Pancreas (tissue), 10 donors: ENCODE measurements at regions not wholly inside any gene's neighbourhood (a gene's known extent, or its start where the extent isn't known, plus 50 kb on each side); places are given as distances from the start of the nearest gene placed in this dataset.

Experiments used
- ATAC-seq, 4 donors: fragments of 200-7000 bp; cut with Tn5 transposase; one replicate each; pipeline versions ENCODE4 v1.8.0 to v1.9.1; 2020; ENCODE audit warnings: mild to moderate bottlenecking in 4 of 4, moderate library complexity in 4 of 4
- DNase-seq, 6 donors: peaks; one replicate each; pipeline ENCODE4 v3.0.0-alpha.2; 2020
- FAIRE-seq: peaks from 2 replicates; lab custom pipeline; 2012; peaks lifted over from hg19 to GRCh38; lab: Jason Lieb, UNC
- H3K27ac ChIP-seq, 4 donors: fragments of 200-600 bp; sonication (generic); 1 replicate in 3 of 4; 2 replicates in 1 of 4; pipeline versions ENCODE4 v1.5.0 to v1.8.0; 2020
- H3K27me3 ChIP-seq, 4 donors: fragments of 200-600 bp; one replicate each; pipeline ENCODE4 v1.8.0; 2021
- H3K36me3 ChIP-seq, 3 donors: fragments of 200-600 bp; sonication (generic) in 1 of 3; one replicate each; pipeline versions ENCODE4 v1.5.0 to v1.8.0; 2020 to 2021
- H3K4me1 ChIP-seq, 3 donors: fragments of 200-600 bp; one replicate each; pipeline ENCODE4 v1.8.0; 2021
- H3K4me3 ChIP-seq, 4 donors: fragments of 200-600 bp; sonication (generic) in 2 of 4; one replicate each; pipeline versions ENCODE4 v1.5.0 to v1.8.0; 2020 to 2021
- H3K9me3 ChIP-seq, 4 donors: fragments of 200-600 bp; one replicate each; pipeline ENCODE4 v1.8.0; 2021
- CTCF ChIP-seq, 4 donors: fragments of 200-600 bp; sonication (generic) in 3 of 4; IDR thresholded peaks; one replicate each; pipeline versions ENCODE4 v1.5.0 to v1.8.0; 2021; ENCODE audit warnings: antibody characterized with exemption in 4 of 4
- WGBS, 2 donors: extraction: QIAGEN DNeasy Blood & Tissue Kit; methylation state at CpG; one replicate each; pipeline ENCODE4 v1.1.7; 2013; 5-methylcytosine and 5-hydroxymethylcytosine counted together
- intact Hi-C, 3 donors: fragments of 100-400 bp; cut with DNase I; formaldehyde crosslinking; loops; one replicate each; pipeline versions ENCODE4 v1.11.1 to v1.14.2; 2022
- donor health status: healthy with polysubstance abuse.
- donor health status: DM: no; HTN: no; CAD: no; lungs with moderate emphysema.
- donor health status: DM: no; HTN: no; CAD: no.
- donor health status: control.
- donor health status: control.
- donor health status: Bipolar disorder and iron deficiency.
- donor health status: DM: yes; HTN: yes; CAD: no.
- donor health status: DM: no; HTN: no; CAD: no.
- donor health status: DM: no; HTN: no; CAD: no.
- donor health status: DM: yes; HTN: yes; CAD: no.

- Histone ChIP-seq H3K9me3 (no peaks in the 10 kb centered on the region), H3K4me1 (no peaks in the 10 kb centered on the region), H3K36me3 (no peaks in the 10 kb centered on the region), H3K27ac (no peak overlapping the region), H3K4me3 (no peak overlapping the region), H3K27me3 (no peaks in the 10 kb centered on the region)
- ATAC-seq = no peak
- intact Hi-C loops = no loop called here
- DNase-seq = no peak
- WGBS, 2 donors = 76 to 82% methylated on average over 2 of the region's 2 CpGs
- FAIRE-seq = no peak
- no peak for TF ChIP-seq CTCF (IDR thresholded peaks at IDR 0.05)
Measured at GRCh38 chr2:52347292-52347691, 1315.4 kb upstream of the NRXN1 start.

- FAIRE-seq (no peak), ATAC-seq (no peak), DNase-seq (no peak)
- no peak overlapping the region for H3K27ac ChIP-seq
- H3K9me3 ChIP-seq = no peaks in the 10 kb centered on the region
- H3K4me1 ChIP-seq = no peaks in the 10 kb centered on the region
- 68 to 78% methylated on average over 4 of the region's 4 CpGs for WGBS, 2 donors
- no peak for TF ChIP-seq CTCF (IDR thresholded peaks at IDR 0.05)
- no peaks in the 10 kb centered on the region for H3K36me3 ChIP-seq
- no peak overlapping the region for H3K4me3 ChIP-seq
- intact Hi-C loops = no loop called here
- H3K27me3 ChIP-seq = no peaks in the 10 kb centered on the region
Measured at GRCh38 chr2:52345676-52346075, 1313.7 kb upstream of the NRXN1 start.

- FAIRE-seq (no peak), ATAC-seq (no peak), DNase-seq (no peak)
- H3K4me3 ChIP-seq = no peak overlapping the region
- no peaks in the 10 kb centered on the region for H3K9me3 ChIP-seq
- H3K4me1 ChIP-seq = no peaks in the 10 kb centered on the region
- no peak for TF ChIP-seq CTCF (IDR thresholded peaks at IDR 0.05)
- H3K27me3 ChIP-seq = no peaks in the 10 kb centered on the region
- no peaks in the 10 kb centered on the region for H3K36me3 ChIP-seq
- H3K27ac ChIP-seq = no peak overlapping the region
- intact Hi-C loops = no loop called here
Measured at GRCh38 chr2:52345082-52345481, 1313.2 kb upstream of the NRXN1 start.

GRCh38 chr2:52343706-52344266, 1311.9 kb upstream of the NRXN1 start:
- TF ChIP-seq CTCF (IDR thresholded peaks at IDR 0.05) = no peak
- no peaks in the 10 kb centered on the region for H3K27me3 ChIP-seq
- H3K4me3 ChIP-seq = no peak overlapping the region
- intact Hi-C loops = no loop called here
- DNase-seq (no peak), ATAC-seq (no peak), FAIRE-seq (no peak)
- no peaks in the 10 kb centered on the region for H3K4me1 ChIP-seq
- H3K36me3 ChIP-seq = no peaks in the 10 kb centered on the region
- 61 to 68% methylated on average over 2 of the region's 2 CpGs for WGBS, 2 donors
- no peaks in the 10 kb centered on the region for H3K9me3 ChIP-seq
- no peak overlapping the region for H3K27ac ChIP-seq

- 35 to 66% methylated on average over 1 of the region's 1 CpG for WGBS, 2 donors
- no peak for TF ChIP-seq CTCF (IDR thresholded peaks at IDR 0.05)
- H3K4me1 ChIP-seq = no peaks in the 10 kb centered on the region
- H3K4me3 ChIP-seq = no peak overlapping the region
- H3K36me3 ChIP-seq = no peaks in the 10 kb centered on the region
- FAIRE-seq = no peak
- no peaks in the 10 kb centered on the region for H3K9me3 ChIP-seq
- H3K27ac ChIP-seq = no peak overlapping the region
- intact Hi-C loops = no loop called here
- no peak for DNase-seq
- no peaks in the 10 kb centered on the region for H3K27me3 ChIP-seq
- no peak for ATAC-seq
Measured at GRCh38 chr2:52343010-52343409, 1311.1 kb upstream of the NRXN1 start.
